HG03103 (cell line): ENCODE measurements at regions not wholly inside any gene's neighbourhood (a gene's known extent, or its start where the extent isn't known, plus 50 kb on each side); places are given as distances from the start of the nearest gene placed in this dataset.

Experiments used
- ATAC-seq: cut with Tn5 transposase; IDR thresholded peaks from one replicate; pipeline ENCODE4 v1.9.1; 2021; ENCODE audit warnings: low read depth; ENCODE audit not compliant: unreplicated experiment

- no peak for ATAC-seq
Observed at GRCh38 chr2:8631465-8632005, 50.3 kb upstream of the ID2 start.
